ENCODE measurements at regions not wholly inside any gene's neighbourhood (a gene's known extent, or its start where the extent isn't known, plus 50 kb on each side); places are given as distances from the start of the nearest gene placed in this dataset.

DNA sequence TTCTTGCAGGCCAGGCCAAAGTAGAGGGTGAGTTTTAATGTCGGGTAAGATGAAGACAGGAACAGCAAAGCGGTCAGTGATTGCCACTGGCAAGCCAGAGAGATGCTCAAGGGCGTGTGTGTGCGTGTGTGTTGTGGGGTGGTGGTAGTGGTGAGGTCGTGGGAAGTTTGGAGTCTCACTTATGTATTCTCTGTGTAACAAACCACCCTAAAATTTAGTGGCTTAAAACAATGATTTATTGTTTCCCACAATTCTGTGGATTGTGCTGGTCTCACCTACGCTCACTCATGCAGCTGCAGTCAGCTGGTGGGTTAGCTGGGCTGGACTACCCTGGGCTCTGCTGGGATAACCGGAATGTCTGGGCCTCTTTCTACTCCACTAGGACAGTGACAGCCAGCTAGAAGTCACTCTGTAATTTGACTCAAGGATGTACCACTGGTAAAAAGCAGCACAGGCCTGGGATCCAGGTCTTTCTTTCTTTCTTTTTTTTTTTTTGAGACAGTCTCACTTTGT lies 50.9 kb upstream of the BHLHE40 start:
- TF ChIP-seq, protein P1, sequence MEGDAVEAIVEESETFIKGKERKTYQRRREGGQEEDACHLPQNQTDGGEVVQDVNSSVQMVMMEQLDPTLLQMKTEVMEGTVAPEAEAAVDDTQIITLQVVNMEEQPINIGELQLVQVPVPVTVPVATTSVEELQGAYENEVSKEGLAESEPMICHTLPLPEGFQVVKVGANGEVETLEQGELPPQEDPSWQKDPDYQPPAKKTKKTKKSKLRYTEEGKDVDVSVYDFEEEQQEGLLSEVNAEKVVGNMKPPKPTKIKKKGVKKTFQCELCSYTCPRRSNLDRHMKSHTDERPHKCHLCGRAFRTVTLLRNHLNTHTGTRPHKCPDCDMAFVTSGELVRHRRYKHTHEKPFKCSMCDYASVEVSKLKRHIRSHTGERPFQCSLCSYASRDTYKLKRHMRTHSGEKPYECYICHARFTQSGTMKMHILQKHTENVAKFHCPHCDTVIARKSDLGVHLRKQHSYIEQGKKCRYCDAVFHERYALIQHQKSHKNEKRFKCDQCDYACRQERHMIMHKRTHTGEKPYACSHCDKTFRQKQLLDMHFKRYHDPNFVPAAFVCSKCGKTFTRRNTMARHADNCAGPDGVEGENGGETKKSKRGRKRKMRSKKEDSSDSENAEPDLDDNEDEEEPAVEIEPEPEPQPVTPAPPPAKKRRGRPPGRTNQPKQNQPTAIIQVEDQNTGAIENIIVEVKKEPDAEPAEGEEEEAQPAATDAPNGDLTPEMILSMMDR (IDR thresholded peaks at IDR 0.05) = no peak
- no peak for TF ChIP-seq POLR2A (IDR thresholded peaks at IDR 0.05)
